ENCODE measurements at regions not wholly inside any gene's neighbourhood (a gene's known extent, or its start where the extent isn't known, plus 50 kb on each side); places are given as distances from the start of the nearest gene placed in this dataset.

DNA sequence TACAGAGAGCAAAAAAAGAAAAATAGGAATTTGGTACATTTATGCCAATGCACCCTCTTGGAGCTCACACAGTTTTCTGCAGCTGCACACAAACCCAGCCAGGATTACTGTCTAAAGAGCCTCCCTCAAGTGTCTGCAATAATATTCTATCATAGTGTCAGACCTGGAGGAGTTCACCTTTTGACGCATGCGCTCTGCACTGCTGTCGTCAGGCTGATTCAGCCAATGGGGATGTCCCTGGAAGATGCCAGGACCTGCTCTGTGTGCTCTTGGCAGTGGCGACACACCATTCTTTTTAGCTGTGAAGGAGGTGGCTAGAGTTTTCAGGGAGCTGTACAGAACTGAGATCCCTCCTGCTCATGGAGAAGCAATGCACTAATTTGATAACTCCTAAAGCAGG lies 249.0 kb upstream of the KIRREL3 start:
- no peak for ATAC-seq

DNA sequence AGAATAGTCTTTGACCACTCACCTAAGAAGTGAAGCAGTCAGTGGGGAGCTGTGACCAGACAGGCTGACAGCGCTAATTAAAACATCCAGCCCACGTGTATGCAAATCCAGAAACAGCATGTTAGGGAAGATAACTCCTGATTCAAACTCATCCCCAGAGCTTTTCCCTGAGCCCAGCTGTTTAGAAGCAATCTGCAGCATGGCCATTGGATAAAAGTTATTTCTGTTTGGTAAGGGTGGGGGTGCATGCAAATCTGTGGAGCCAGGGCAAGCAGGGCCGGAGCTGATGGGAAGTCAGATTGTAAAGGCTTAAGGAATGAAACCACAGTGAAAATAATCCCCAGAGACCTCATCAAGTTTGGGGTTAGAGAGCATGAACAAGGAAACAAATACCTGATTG lies 247.9 kb upstream of the KIRREL3 start:
- Histone ChIP-seq H3K4me1 (no peaks in the 10 kb centered on the region), H3K36me3 (no peaks in the 10 kb centered on the region), H3K4me3 (no peak overlapping the region), H3K9me3 (no peaks in the 10 kb centered on the region), H3K27me3 (no peaks in the 10 kb centered on the region), H3K27ac (no peak overlapping the region)
- TF ChIP-seq, protein P1, sequence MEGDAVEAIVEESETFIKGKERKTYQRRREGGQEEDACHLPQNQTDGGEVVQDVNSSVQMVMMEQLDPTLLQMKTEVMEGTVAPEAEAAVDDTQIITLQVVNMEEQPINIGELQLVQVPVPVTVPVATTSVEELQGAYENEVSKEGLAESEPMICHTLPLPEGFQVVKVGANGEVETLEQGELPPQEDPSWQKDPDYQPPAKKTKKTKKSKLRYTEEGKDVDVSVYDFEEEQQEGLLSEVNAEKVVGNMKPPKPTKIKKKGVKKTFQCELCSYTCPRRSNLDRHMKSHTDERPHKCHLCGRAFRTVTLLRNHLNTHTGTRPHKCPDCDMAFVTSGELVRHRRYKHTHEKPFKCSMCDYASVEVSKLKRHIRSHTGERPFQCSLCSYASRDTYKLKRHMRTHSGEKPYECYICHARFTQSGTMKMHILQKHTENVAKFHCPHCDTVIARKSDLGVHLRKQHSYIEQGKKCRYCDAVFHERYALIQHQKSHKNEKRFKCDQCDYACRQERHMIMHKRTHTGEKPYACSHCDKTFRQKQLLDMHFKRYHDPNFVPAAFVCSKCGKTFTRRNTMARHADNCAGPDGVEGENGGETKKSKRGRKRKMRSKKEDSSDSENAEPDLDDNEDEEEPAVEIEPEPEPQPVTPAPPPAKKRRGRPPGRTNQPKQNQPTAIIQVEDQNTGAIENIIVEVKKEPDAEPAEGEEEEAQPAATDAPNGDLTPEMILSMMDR (IDR thresholded peaks at IDR 0.05): no peak
- intact Hi-C loops (cut with DNase I): no loop called here
- DNase-seq (no peak), ATAC-seq (no peak)

More for the DNA sequence above, 249.0 kb upstream of the KIRREL3 start:
- no peak overlapping the region for H3K4me3 ChIP-seq
- H3K9me3 ChIP-seq: no peaks in the 10 kb centered on the region
- DNase-seq: no peak
- H3K27ac ChIP-seq: no peak overlapping the region
- no peaks in the 10 kb centered on the region for H3K4me1 ChIP-seq
- H3K36me3 ChIP-seq: no peaks in the 10 kb centered on the region
- TF ChIP-seq, protein P1 (IDR thresholded peaks at IDR 0.05): no peak
- intact Hi-C loops (cut with DNase I): no loop called here
- no peaks in the 10 kb centered on the region for H3K27me3 ChIP-seq

DNA sequence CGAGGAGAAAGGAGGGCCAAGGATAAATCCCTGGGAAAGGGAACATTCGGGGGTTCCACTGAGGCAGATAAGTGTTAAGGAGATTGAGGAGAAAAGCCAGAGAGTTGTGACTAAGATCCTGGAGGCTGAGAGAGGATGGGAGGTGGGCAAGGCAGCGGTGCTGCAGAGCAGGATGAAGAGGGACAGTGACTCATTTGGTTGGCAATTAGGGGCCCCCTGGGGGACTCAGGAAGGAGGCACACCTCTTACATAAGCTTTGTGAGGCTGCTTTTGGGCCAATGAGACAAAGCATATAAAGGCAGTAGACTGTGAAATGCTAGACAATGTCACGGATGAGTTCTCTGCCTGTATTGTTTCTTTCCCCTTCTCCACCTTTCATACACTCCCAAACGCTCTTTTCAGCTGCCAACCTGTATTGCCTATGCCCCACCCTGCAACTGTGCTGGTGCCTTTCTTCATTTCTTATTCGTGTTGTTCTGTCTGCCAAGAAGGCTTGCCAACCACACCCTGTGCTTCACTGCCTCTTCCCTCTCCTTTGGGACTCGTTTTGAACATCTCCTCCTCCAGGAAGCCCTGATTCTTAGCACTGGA lies 246.8 kb upstream of the KIRREL3 start:
- TF ChIP-seq, protein P1 (IDR thresholded peaks at IDR 0.05): no peak
- Histone ChIP-seq H3K27me3 (no peaks in the 10 kb centered on the region), H3K4me3 (no peak overlapping the region), H3K27ac (no peak overlapping the region), H3K36me3 (no peaks in the 10 kb centered on the region), H3K9me3 (no peaks in the 10 kb centered on the region), H3K4me1 (no peaks in the 10 kb centered on the region)
- intact Hi-C loops (cut with DNase I): no loop called here
- no peak for ATAC-seq
- no peak for DNase-seq

DNA sequence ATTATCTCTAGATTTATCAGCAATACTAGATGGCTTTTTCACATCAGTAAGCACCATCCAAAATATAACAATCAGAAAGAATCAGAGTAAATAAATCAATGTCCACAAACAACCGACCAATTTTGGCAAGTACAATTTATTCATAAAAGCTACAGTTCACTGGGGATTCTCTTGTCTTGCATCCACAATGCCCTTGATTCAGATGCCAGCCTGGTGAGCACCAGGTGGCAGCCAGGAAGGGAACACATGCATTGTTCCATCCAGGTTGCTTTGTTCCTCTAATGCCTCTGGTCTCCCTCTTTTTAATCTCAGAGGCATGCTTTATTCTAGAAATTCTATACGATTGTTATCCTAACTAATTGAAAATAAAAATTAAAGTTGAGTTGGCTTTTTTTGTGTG lies 242.1 kb upstream of the KIRREL3 start:
- H3K4me1 ChIP-seq: no peaks in the 10 kb centered on the region
- no peaks in the 10 kb centered on the region for H3K9me3 ChIP-seq
- ATAC-seq (no peak), DNase-seq (no peak)
- no peak overlapping the region for H3K27ac ChIP-seq
- no peak overlapping the region for H3K4me3 ChIP-seq
- H3K36me3 ChIP-seq: no peaks in the 10 kb centered on the region
- no peaks in the 10 kb centered on the region for H3K27me3 ChIP-seq
- intact Hi-C loops (cut with DNase I): no loop called here
- TF ChIP-seq, protein P1 (IDR thresholded peaks at IDR 0.05): no peak

DNA sequence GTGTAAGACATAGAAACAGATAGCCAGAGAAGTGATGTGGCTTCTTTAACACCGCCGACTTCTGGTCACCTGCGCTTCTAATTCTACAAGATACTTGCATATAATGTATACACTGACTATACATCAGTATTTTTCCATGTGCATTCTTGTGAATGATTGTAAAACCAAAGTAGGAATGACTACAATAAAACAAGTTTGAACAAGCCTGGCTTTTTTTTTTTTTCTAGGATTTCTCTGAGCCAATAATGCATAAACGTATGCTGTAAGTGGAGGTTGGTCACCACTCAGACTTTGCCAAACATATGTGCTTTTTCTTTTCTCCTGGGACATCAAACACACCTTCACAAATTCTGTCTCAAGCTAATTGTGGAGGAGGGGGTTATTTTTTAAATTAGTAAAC lies 237.8 kb upstream of the KIRREL3 start:
- H3K27me3 ChIP-seq: no peaks in the 10 kb centered on the region
- no peak for ATAC-seq
- DNase-seq: no peak
- no peaks in the 10 kb centered on the region for H3K4me1 ChIP-seq
- TF ChIP-seq, protein P1 (IDR thresholded peaks at IDR 0.05): no peak
- no peaks in the 10 kb centered on the region for H3K9me3 ChIP-seq
- H3K36me3 ChIP-seq: no peaks in the 10 kb centered on the region
- intact Hi-C loops (cut with DNase I): no loop called here
- H3K27ac ChIP-seq: no peak overlapping the region
- no peak overlapping the region for H3K4me3 ChIP-seq

DNA sequence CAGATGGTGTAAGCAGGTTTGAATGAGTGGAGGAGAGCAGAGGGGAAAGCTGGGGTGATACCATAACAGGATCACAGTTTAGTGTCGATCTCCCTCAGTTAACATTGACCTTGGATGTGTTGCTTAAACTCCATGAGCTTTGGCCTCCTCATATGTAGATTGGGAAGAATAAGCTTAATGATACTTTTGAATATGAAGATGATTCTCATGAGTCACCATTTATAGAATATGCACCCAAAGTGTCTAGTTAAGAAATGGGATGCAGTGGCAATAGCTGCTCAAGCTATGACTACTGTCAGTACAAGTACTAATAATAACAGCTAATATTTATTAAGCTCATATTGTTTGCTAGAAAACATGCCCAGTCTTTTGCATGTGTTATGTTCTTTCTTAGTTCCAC lies 236.2 kb upstream of the KIRREL3 start:
- ATAC-seq (no peak), DNase-seq (no peak)
- TF ChIP-seq, protein P1 (IDR thresholded peaks at IDR 0.05): no peak
- H3K9me3 ChIP-seq: no peaks in the 10 kb centered on the region
- no peak overlapping the region for H3K4me3 ChIP-seq
- no peaks in the 10 kb centered on the region for H3K4me1 ChIP-seq
- no peak overlapping the region for H3K27ac ChIP-seq
- intact Hi-C loops (cut with DNase I): no loop called here
- no peaks in the 10 kb centered on the region for H3K27me3 ChIP-seq
- H3K36me3 ChIP-seq: no peaks in the 10 kb centered on the region
